ENCODE measurements at regions not wholly inside any gene's neighbourhood (a gene's known extent, or its start where the extent isn't known, plus 50 kb on each side); places are given as distances from the start of the nearest gene placed in this dataset.
A peak's percentile ranks its signal among the peaks of the same experiment; 100 is the strongest.

- no peak overlapping the region for H3K4me3 ChIP-seq (replicated peaks; ENCODE audit: low read depth, low read length)
- no peak for TF ChIP-seq CTCF (IDR thresholded peaks at IDR 0.05; ENCODE audit: low read length, missing control alignments)
- DNase-seq (ENCODE audit: low read depth) = no peak
These were observed 257.0 kb downstream of the TMEM167A start for GRCh38 chr5:82820188-82820587.

GRCh38 chr5:82817897-82818676 lies 259.1 kb downstream of the TMEM167A start:
- no peak for TF ChIP-seq CTCF (IDR thresholded peaks at IDR 0.05; ENCODE audit: low read length, missing control alignments)
- DNase-seq (ENCODE audit: low read depth) = no peak
- no peak overlapping the region for H3K4me3 ChIP-seq (replicated peaks; ENCODE audit: low read depth, low read length)

- DNase-seq (ENCODE audit: low read depth) = no peak
- no peak overlapping the region for H3K4me3 ChIP-seq (replicated peaks; ENCODE audit: low read depth, low read length)
- no peak for TF ChIP-seq CTCF (IDR thresholded peaks at IDR 0.05; ENCODE audit: low read length, missing control alignments)
These were observed 260.3 kb downstream of the TMEM167A start for GRCh38 chr5:82816926-82817325.

GRCh38 chr5:82815871-82816270 lies 261.3 kb downstream of the TMEM167A start:
- H3K4me3 ChIP-seq (replicated peaks; ENCODE audit: low read depth, low read length) = no peak overlapping the region
- peak; percentile 75 for DNase-seq (ENCODE audit: low read depth)
- no peak for TF ChIP-seq CTCF (IDR thresholded peaks at IDR 0.05; ENCODE audit: low read length, missing control alignments)

DNA sequence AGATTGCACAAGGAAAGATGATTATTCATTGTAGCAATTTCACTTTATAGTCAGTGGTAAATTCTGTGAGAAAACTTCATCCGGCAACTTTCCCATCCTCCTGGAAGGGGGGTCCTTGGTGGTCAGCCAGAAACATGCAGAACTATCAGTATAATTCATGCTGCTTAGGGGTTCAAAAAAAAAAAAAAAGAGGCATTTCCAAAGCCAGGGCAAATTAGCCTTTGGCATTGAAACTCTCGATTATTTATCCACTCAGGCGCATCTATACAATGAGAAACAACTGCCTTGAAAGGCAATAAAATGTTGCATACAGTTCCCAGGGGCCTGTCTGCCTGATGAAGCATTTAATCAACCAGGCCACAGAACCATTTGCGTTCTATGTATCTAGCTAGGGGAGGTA lies 263.3 kb downstream of the TMEM167A start:
- H3K4me3 ChIP-seq (replicated peaks; ENCODE audit: low read depth, low read length) = no peak overlapping the region
- no peak for DNase-seq (ENCODE audit: low read depth)
- no peak for TF ChIP-seq CTCF (IDR thresholded peaks at IDR 0.05; ENCODE audit: low read length, missing control alignments)

GRCh38 chr5:82812575-82812974 lies 264.6 kb downstream of the TMEM167A start:
- TF ChIP-seq CTCF (IDR thresholded peaks at IDR 0.05; ENCODE audit: low read length, missing control alignments) = no peak
- no peak overlapping the region for H3K4me3 ChIP-seq (replicated peaks; ENCODE audit: low read depth, low read length)
- peak; percentile 87 for DNase-seq (ENCODE audit: low read depth)

DNA sequence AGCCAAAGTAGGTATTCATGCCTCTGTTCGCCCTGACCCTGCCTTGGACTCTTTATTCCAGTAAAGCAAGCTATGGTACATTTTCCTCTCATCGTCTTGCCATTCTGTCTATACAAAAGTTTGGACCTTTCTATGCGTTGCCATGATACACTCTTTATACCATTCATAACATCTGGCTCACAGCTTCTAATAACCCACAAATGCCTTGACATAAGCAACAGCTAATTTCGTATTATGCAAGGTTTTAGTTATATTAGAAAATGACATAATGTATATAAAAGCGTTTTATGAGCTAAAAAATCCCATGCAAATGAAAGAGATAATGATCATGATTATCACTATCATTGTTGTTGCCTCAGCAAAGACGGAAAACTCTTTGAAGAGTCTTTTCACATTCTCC lies 265.7 kb downstream of the TMEM167A start:
- no peak overlapping the region for H3K4me3 ChIP-seq (replicated peaks; ENCODE audit: low read depth, low read length)
- no peak for TF ChIP-seq CTCF (IDR thresholded peaks at IDR 0.05; ENCODE audit: low read length, missing control alignments)
- no peak for DNase-seq (ENCODE audit: low read depth)
